ENCODE measurements at regions not wholly inside any gene's neighbourhood (a gene's known extent, or its start where the extent isn't known, plus 50 kb on each side); places are given as distances from the start of the nearest gene placed in this dataset.

DNA sequence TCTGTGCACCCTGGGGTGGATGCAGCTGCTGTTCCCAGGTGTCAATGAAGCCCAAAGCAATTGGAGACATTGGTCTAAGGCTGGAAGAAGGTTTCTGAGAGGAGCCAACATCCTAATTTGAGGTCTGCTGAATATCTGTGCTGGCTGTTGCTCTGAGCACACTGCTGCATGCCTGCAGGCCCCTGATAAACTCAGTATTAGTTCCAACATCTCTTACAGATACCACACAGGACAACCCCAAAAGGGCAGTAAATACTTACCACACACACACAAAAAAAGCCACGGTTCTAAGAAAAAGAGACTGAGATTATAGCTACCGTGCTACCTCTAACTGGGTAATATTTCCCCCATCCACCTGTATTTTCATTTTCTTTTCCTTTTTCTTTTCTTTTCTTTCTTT is 164.3 kb upstream of the SOX4 start:
- TF ChIP-seq, protein P1, sequence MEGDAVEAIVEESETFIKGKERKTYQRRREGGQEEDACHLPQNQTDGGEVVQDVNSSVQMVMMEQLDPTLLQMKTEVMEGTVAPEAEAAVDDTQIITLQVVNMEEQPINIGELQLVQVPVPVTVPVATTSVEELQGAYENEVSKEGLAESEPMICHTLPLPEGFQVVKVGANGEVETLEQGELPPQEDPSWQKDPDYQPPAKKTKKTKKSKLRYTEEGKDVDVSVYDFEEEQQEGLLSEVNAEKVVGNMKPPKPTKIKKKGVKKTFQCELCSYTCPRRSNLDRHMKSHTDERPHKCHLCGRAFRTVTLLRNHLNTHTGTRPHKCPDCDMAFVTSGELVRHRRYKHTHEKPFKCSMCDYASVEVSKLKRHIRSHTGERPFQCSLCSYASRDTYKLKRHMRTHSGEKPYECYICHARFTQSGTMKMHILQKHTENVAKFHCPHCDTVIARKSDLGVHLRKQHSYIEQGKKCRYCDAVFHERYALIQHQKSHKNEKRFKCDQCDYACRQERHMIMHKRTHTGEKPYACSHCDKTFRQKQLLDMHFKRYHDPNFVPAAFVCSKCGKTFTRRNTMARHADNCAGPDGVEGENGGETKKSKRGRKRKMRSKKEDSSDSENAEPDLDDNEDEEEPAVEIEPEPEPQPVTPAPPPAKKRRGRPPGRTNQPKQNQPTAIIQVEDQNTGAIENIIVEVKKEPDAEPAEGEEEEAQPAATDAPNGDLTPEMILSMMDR (IDR thresholded peaks at IDR 0.05): no peak
- TF ChIP-seq POLR2A (IDR thresholded peaks at IDR 0.05) (no peak), POLR2AphosphoS5 (IDR thresholded peaks at IDR 0.05) (no peak), EP300 (IDR thresholded peaks at IDR 0.05) (no peak)
